K562 (cell line): ENCODE measurements at regions not wholly inside any gene's neighbourhood (a gene's known extent, or its start where the extent isn't known, plus 50 kb on each side); places are given as distances from the start of the nearest gene placed in this dataset.

Experiments
- ATAC-seq: fragments of 200-7000 bp; cut with Tn5 transposase; 3 replicates; pipeline ENCODE4 v1.9.1; 2020; ENCODE audit warnings: moderate library complexity
- BruUV-seq: library from RNA; stranded (reverse); fragments of 400-500 nt; replicated peaks from 2 replicates; lab custom pipeline; 2021; lab: Mats Ljungman, UMichigan
- CTCF ChIA-PET: fragments of 300-600 bp; formaldehyde crosslinking; extraction: SDS; loops from one replicate; lab custom pipeline; 2021; ENCODE audit warnings: low intra/inter-chr PET ratio; lab: Yijun Ruan, JAX
- POLR2A ChIA-PET: fragments of 300-600, 350-650 bp; sonication (Branson Sonifier 250); formaldehyde crosslinking; extraction: SDS; loops from one replicate; lab custom pipeline; 2021; ENCODE audit warnings: antibody characterized with exemption, inconsistent platforms; lab: Yijun Ruan, JAX
- DNase-seq, 4 experiments: peaks; one replicate each; pipeline versions ENCODE4 v3.0.0 to v3.0.0-alpha.2; 2011 to 2018; ENCODE audit warnings: low spot score in 3 of 4, mixed read lengths in 3 of 4; ENCODE audit errors: extremely low read depth in 1 of 4
- FAIRE-seq: peaks from 2 replicates; lab custom pipeline; 2011; peaks lifted over from hg19 to GRCh38; lab: Jason Lieb, UNC
- H2AFZ ChIP-seq: 2 replicates; pipeline ENCODE4 v1.6.0; 2011; ENCODE audit warnings: low read depth, low read length, control low read depth, inconsistent platforms
- H3K27ac ChIP-seq: fragments of 200-600 bp; 3 replicates; pipeline ENCODE4 v1.8.0; 2011; ENCODE audit warnings: low read depth, mild to moderate bottlenecking, control low read depth, inconsistent platforms, low read length, moderate library complexity, mixed read lengths; ENCODE audit errors: extremely low read depth
- H3K27me3 ChIP-seq, 2 experiments: fragments of 300-600 bp in 1 of 2; 2 replicates in 1 of 2; 3 replicates in 1 of 2; pipeline versions ENCODE4 v1.6.0 to v1.8.0; 2011; ENCODE audit warnings: inconsistent platforms in 2 of 2, low read length in 2 of 2, mild to moderate bottlenecking in 1 of 2, mixed read lengths in 1 of 2, moderate library complexity in 1 of 2; ENCODE audit not compliant: control insufficient read depth in 2 of 2, insufficient read depth in 2 of 2
- H3K36me3 ChIP-seq: fragments of 300-600 bp; 3 replicates; pipeline ENCODE4 v1.8.0; 2011; ENCODE audit warnings: mild to moderate bottlenecking, low read length, inconsistent platforms; ENCODE audit not compliant: control insufficient read depth, insufficient read depth
- H3K4me1 ChIP-seq, 2 experiments: fragments of 200-600 bp in 1 of 2; replicated peaks in 1 of 2; 2 replicates in 1 of 2; 3 replicates in 1 of 2; pipeline versions ENCODE4 v1.5.1 to v1.8.0; 2011; ENCODE audit warnings: inconsistent platforms in 2 of 2, low read length in 2 of 2, mild to moderate bottlenecking in 1 of 2, mixed read lengths in 1 of 2, moderate library complexity in 1 of 2; ENCODE audit not compliant: control insufficient read depth in 2 of 2, insufficient read depth in 2 of 2
- H3K4me2 ChIP-seq: 2 replicates; pipeline ENCODE4 v1.6.1; 2011; ENCODE audit warnings: low read length, control low read depth, inconsistent platforms, mixed read lengths; ENCODE audit not compliant: insufficient read depth
- H3K4me3 ChIP-seq: fragments of 200-600 bp; sonication (generic), shearing (Covaris generic); 2 replicates; pipeline ENCODE4 v1.5.1; 2016; ENCODE audit warnings: control low read depth, inconsistent platforms
- H3K79me2 ChIP-seq: fragments of 200-600 bp; 3 replicates; pipeline ENCODE4 v1.8.0; 2011; ENCODE audit warnings: low read length, inconsistent platforms; ENCODE audit not compliant: control insufficient read depth, insufficient read depth
- H3K9ac ChIP-seq, 2 experiments: 2 replicates each; pipeline versions ENCODE4 v1.6.0 to v1.6.1; 2011; ENCODE audit warnings: low read depth in 2 of 2, low read length in 2 of 2, control low read depth in 1 of 2, inconsistent platforms in 1 of 2, mild to moderate bottlenecking in 1 of 2, mixed read lengths in 1 of 2; ENCODE audit not compliant: insufficient read depth in 1 of 2
- H3K9me1 ChIP-seq: one replicate; pipeline ENCODE4 v1.6.0; 2011; ENCODE audit warnings: inconsistent platforms, mild to moderate bottlenecking, low read length, moderate library complexity; ENCODE audit not compliant: control insufficient read depth, insufficient read depth
- H3K9me3 ChIP-seq: replicated peaks from 2 replicates; pipeline ENCODE4 v1.5.1; 2011; ENCODE audit warnings: low read depth, low read length, inconsistent platforms; ENCODE audit not compliant: control insufficient read depth, insufficient read depth
- H4K20me1 ChIP-seq: replicated peaks from 2 replicates; pipeline ENCODE4 v1.6.1; 2011; ENCODE audit warnings: low read length, inconsistent platforms, mixed read lengths; ENCODE audit not compliant: control insufficient read depth, insufficient read depth
- CAMTA2 ChIP-seq: fragments of 250-450 bp; sonication (Bioruptor Pico); conservative IDR thresholded peaks from 2 replicates; pipeline ENCODE4 v1.5.1; 2022
- FOXJ3 ChIP-seq: sonication (generic); formaldehyde crosslinking; IDR thresholded peaks from 2 replicates; pipeline ENCODE4 v1.4.0; 2020; ENCODE audit warnings: mild to moderate bottlenecking, missing genetic modification reagents
- FUS ChIP-seq: fragments of 200-400 bp; formaldehyde crosslinking; optimal IDR thresholded peaks from 2 replicates; pipeline ENCODE3; 2017; ENCODE audit warnings: low read depth, low read length
- HMGN3 ChIP-seq: IDR thresholded peaks from 2 replicates; pipeline ENCODE4 v1.6.1; 2011; ENCODE audit warnings: borderline replicate concordance, low read depth, mild to moderate bottlenecking, mixed read lengths, low read length; ENCODE audit not compliant: insufficient read length; ENCODE audit errors: extremely low read depth
- KDM2B ChIP-seq: fragments of 250-450 bp; sonication (Bioruptor Pico); IDR thresholded peaks from 2 replicates; pipeline ENCODE4 v1.8.0; 2021; ENCODE audit warnings: mild to moderate bottlenecking, moderate library complexity
- MYBL2 ChIP-seq, 2 experiments: fragments of 450-650 bp in 1 of 2; sonication (generic) in 1 of 2; formaldehyde crosslinking in 1 of 2; IDR thresholded peaks; 2 replicates each; pipeline versions ENCODE4 v1.6.1 to v1.8.1; 2017 to 2022; ENCODE audit warnings: borderline replicate concordance in 1 of 2, inconsistent platforms in 1 of 2, low read depth in 1 of 2, mild to moderate bottlenecking in 1 of 2, missing genetic modification reagents in 1 of 2, moderate library complexity in 1 of 2
- NR3C1 ChIP-seq: sonication (generic); formaldehyde crosslinking; IDR thresholded peaks from 2 replicates; pipeline ENCODE4 v1.8.1; 2022; ENCODE audit warnings: missing genetic modification reagents
- POLR2B ChIP-seq: fragments of 450-650 bp; IDR thresholded peaks from 2 replicates; pipeline ENCODE4 v1.6.1; 2018; ENCODE audit warnings: low read depth; ENCODE audit not compliant: partially characterized antibody
- POLR3A ChIP-seq: IDR thresholded peaks from 2 replicates; pipeline ENCODE4 v1.6.1; 2011; ENCODE audit warnings: borderline replicate concordance, mild to moderate bottlenecking, moderate library complexity; ENCODE audit not compliant: insufficient read length, insufficient read depth; ENCODE audit errors: extremely low read depth
- PTRF ChIP-seq: fragments of 450-650 bp; IDR thresholded peaks from 2 replicates; pipeline ENCODE4 v1.6.1; 2016; ENCODE audit warnings: mild to moderate bottlenecking, missing genetic modification characterization, missing compliant biosample characterization
- TCF3 ChIP-seq: sonication (generic); formaldehyde crosslinking; IDR thresholded peaks from 2 replicates; pipeline ENCODE4 v1.4.0; 2020; ENCODE audit warnings: mild to moderate bottlenecking, missing genetic modification reagents
- ZNF134 ChIP-seq: fragments of 250-450 bp; sonication (Bioruptor Pico); conservative IDR thresholded peaks from 2 replicates; pipeline ENCODE4 v1.4.0; 2020
- ZNF165 ChIP-seq: fragments of 250-450 bp; sonication (Bioruptor Pico); IDR thresholded peaks from 2 replicates; pipeline ENCODE4 v1.4.0; 2020; ENCODE audit warnings: borderline replicate concordance
- ZNF507 ChIP-seq: conservative IDR thresholded peaks from 2 replicates; pipeline ENCODE4 v1.6.1; 2017; ENCODE audit warnings: missing genetic modification characterization, missing compliant biosample characterization
- ZNF551 ChIP-seq: fragments of 250-450 bp; sonication (Bioruptor Pico); IDR thresholded peaks from 2 replicates; pipeline ENCODE4 v1.5.0; 2021; ENCODE audit warnings: mild to moderate bottlenecking, moderate library complexity
- ZNF57 ChIP-seq: fragments of 450-650 bp; formaldehyde crosslinking; IDR thresholded peaks from 2 replicates; pipeline ENCODE4 v1.4.0; 2020; ENCODE audit warnings: mild to moderate bottlenecking, moderate library complexity
- ZNF830 ChIP-seq: fragments of 250-450 bp; sonication (Bioruptor Pico); IDR thresholded peaks from 2 replicates; pipeline ENCODE4 v1.5.0; 2021; ENCODE audit warnings: mild to moderate bottlenecking
- WGBS: fragments of 100-300 bp; shearing (Covaris generic); methylation state at CpG from one replicate; pipeline ENCODE4 v1.1.6; 2016; ENCODE audit warnings: low coverage, mixed read lengths; ENCODE audit not compliant: insufficient coverage; ENCODE audit errors: missing lambda C conversion rate; 5-methylcytosine and 5-hydroxymethylcytosine counted together
- in situ Hi-C: fragments of 300-500 bp; cut with MboI; formaldehyde crosslinking; loops from 4 replicates; pipeline ENCODE4 v1.15.0; 2018; ENCODE audit warnings: inconsistent platforms, mixed read lengths
- intact Hi-C: fragments of 100-400 bp; cut with micrococcal nuclease; formaldehyde crosslinking; loops from 2 replicates; pipeline ENCODE4 v1.14.2; 2022
- TF ChIP-seq, protein P1 (sequence below): fragments of 200-800 bp; sonication (Bioruptor generic); IDR thresholded peaks from 2 replicates; pipeline ENCODE4 v1.6.1; 2017; ENCODE audit warnings: missing genetic modification characterization, missing compliant biosample characterization
- TF ChIP-seq, protein P2 (sequence below): fragments of 250-450 bp; sonication (Bioruptor Pico); IDR thresholded peaks from 2 replicates; pipeline ENCODE4 v1.8.0; 2022; ENCODE audit warnings: inconsistent platforms
- TF ChIP-seq, protein P3 (sequence below): fragments of 250-450 bp; sonication (Bioruptor Pico); IDR thresholded peaks from 2 replicates; pipeline ENCODE4 v1.8.0; 2022; ENCODE audit warnings: inconsistent platforms, mild to moderate bottlenecking, moderate library complexity, borderline replicate concordance

- Histone ChIP-seq H3K27me3 (no peaks in the 10 kb centered on the region), H3K9me3 (no peaks in the 10 kb centered on the region), H3K4me2 (no peak overlapping the region), H3K27ac (no peak overlapping the region), H3K9me1 (no peaks in the 10 kb centered on the region), H3K9ac (no peak overlapping the region), H3K4me1 (no peaks in the 10 kb centered on the region; a peak in 1 of 5 replicates), H3K79me2 (no peaks in the 10 kb centered on the region), H3K4me3 (no peak overlapping the region), H3K36me3 (no peaks in the 10 kb centered on the region), H2AFZ (no peak overlapping the region), H4K20me1 (no peaks in the 10 kb centered on the region)
- FAIRE-seq (no peak), DNase-seq (no peak), ATAC-seq (no peak)
- TF ChIP-seq ZNF165 (CRISPR knock-in tag) (no peak), KDM2B (CRISPR knock-in tag) (no peak), FUS (no peak), CAMTA2 (CRISPR knock-in tag) (no peak), ZNF551 (no peak), ZNF57 (CRISPR knock-in tag) (no peak), HMGN3 (no peak), PTRF (tag) (no peak), ZNF507 (no peak), TCF3 (CRISPR knock-in tag) (no peak), NR3C1 (no peak), POLR2B (no peak), POLR3A (no peak), MYBL2 (IDR thresholded peaks at IDR 0.05; ENCODE audit: low read depth) (no peak), MYBL2 (CRISPR knock-in tag; IDR thresholded peaks at IDR 0.05; ENCODE audit: borderline replicate concordance) (no peak), ZNF830 (CRISPR knock-in tag) (no peak), ZNF134 (CRISPR knock-in tag) (no peak), FOXJ3 (CRISPR knock-in tag) (no peak)
- TF ChIP-seq, protein P1, sequence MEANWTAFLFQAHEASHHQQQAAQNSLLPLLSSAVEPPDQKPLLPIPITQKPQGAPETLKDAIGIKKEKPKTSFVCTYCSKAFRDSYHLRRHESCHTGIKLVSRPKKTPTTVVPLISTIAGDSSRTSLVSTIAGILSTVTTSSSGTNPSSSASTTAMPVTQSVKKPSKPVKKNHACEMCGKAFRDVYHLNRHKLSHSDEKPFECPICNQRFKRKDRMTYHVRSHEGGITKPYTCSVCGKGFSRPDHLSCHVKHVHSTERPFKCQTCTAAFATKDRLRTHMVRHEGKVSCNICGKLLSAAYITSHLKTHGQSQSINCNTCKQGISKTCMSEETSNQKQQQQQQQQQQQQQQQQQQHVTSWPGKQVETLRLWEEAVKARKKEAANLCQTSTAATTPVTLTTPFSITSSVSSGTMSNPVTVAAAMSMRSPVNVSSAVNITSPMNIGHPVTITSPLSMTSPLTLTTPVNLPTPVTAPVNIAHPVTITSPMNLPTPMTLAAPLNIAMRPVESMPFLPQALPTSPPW (CRISPR knock-in tag), result no peak
- TF ChIP-seq, protein P2, sequence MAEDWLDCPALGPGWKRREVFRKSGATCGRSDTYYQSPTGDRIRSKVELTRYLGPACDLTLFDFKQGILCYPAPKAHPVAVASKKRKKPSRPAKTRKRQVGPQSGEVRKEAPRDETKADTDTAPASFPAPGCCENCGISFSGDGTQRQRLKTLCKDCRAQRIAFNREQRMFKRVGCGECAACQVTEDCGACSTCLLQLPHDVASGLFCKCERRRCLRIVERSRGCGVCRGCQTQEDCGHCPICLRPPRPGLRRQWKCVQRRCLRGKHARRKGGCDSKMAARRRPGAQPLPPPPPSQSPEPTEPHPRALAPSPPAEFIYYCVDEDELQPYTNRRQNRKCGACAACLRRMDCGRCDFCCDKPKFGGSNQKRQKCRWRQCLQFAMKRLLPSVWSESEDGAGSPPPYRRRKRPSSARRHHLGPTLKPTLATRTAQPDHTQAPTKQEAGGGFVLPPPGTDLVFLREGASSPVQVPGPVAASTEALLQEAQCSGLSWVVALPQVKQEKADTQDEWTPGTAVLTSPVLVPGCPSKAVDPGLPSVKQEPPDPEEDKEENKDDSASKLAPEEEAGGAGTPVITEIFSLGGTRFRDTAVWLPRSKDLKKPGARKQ (CRISPR knock-in tag), result no peak
- TF ChIP-seq, protein P3, sequence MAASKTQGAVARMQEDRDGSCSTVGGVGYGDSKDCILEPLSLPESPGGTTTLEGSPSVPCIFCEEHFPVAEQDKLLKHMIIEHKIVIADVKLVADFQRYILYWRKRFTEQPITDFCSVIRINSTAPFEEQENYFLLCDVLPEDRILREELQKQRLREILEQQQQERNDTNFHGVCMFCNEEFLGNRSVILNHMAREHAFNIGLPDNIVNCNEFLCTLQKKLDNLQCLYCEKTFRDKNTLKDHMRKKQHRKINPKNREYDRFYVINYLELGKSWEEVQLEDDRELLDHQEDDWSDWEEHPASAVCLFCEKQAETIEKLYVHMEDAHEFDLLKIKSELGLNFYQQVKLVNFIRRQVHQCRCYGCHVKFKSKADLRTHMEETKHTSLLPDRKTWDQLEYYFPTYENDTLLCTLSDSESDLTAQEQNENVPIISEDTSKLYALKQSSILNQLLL (CRISPR knock-in tag), result no peak
- WGBS, result 13% methylated on average over 4 of the region's 4 CpGs
- no TSS peak for BruUV-seq
- ChIA-PET POLR2A (interaction anchor here (0.6 kb wide), 3 partner anchors 8 to 401 kb away, joined by 3 read pairs; no protein-coding TSS in a partner anchor), CTCF (no interaction called here)
- in situ Hi-C loops, result no loop called here
- intact Hi-C loops, result no loop called here
These were observed 86.1 kb upstream of the CD83 start for GRCh38 chr6:14031516-14031915.
